Retinal pigment epithelial cell (primary cell): ENCODE measurements at regions not wholly inside any gene's neighbourhood (a gene's known extent, or its start where the extent isn't known, plus 50 kb on each side); places are given as distances from the start of the nearest gene placed in this dataset.

Source experiments
- DNase-seq: peaks from one replicate; pipeline ENCODE4 v3.0.0-alpha.2; 2010; ENCODE audit warnings: low read depth
- H3K4me3 ChIP-seq: 2 replicates; pipeline ENCODE4 v1.5.1; 2011; ENCODE audit warnings: mild to moderate bottlenecking, low read length, control low read depth, moderate library complexity
- TF ChIP-seq, protein P1 (sequence below): conservative IDR thresholded peaks from 2 replicates; pipeline ENCODE4 v1.5.1; 2011; ENCODE audit warnings: low read depth, low read length, control low read depth, inconsistent platforms

DNA sequence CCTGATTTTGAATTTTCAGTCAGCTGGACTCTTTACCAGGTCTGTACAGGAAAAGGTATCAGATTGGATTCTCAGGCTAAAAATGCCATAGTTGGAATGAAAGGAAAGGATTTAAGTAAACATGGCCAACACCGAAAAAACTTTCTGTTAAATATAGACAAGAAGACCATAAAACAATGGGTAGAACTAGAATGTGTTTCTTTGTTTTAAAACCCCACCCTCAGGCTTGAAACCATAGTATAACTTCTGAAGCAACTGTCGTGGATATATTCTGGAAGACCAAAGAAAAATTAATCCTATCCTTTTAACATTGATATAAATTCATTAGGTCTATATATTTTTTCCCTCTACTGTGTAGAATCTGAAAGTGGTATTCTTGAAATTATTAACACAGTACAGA is 118.6 kb upstream of the HAPLN1 start:
- DNase-seq, result no peak
- TF ChIP-seq, protein P1, sequence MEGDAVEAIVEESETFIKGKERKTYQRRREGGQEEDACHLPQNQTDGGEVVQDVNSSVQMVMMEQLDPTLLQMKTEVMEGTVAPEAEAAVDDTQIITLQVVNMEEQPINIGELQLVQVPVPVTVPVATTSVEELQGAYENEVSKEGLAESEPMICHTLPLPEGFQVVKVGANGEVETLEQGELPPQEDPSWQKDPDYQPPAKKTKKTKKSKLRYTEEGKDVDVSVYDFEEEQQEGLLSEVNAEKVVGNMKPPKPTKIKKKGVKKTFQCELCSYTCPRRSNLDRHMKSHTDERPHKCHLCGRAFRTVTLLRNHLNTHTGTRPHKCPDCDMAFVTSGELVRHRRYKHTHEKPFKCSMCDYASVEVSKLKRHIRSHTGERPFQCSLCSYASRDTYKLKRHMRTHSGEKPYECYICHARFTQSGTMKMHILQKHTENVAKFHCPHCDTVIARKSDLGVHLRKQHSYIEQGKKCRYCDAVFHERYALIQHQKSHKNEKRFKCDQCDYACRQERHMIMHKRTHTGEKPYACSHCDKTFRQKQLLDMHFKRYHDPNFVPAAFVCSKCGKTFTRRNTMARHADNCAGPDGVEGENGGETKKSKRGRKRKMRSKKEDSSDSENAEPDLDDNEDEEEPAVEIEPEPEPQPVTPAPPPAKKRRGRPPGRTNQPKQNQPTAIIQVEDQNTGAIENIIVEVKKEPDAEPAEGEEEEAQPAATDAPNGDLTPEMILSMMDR, result no peak
- no peak overlapping the region for H3K4me3 ChIP-seq

DNA sequence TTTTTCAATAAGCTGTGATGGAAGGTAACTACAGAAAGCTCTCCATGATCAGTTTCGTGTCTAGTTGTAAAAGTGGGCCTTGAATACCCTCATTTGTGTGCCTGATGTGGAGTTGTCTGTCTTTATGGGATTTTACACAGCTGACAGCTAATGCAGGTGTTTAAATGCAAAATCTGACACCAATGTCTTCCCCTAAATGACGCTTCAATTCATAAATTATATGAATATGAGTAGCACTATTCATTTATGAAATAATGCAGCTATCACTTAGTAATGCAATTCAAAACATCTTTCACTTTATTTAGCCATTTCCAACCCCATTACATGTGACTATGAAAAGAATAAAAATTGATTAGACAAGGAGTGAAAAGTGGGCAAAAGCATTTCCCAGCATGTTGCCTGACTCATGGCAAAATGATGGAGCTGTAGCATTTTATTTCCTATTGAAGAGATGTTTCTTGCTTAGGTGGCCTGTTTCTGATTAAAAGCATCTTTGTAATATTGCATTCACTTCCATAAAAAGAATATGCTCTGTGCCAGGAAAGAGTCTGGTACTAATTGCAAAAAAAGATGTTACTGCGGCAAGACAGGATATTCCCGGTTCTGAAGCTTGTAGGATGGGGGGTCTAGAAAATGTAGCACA is 116.7 kb upstream of the HAPLN1 start:
- TF ChIP-seq, protein P1, result no peak
- H3K4me3 ChIP-seq, result no peak overlapping the region
- no peak for DNase-seq

DNA sequence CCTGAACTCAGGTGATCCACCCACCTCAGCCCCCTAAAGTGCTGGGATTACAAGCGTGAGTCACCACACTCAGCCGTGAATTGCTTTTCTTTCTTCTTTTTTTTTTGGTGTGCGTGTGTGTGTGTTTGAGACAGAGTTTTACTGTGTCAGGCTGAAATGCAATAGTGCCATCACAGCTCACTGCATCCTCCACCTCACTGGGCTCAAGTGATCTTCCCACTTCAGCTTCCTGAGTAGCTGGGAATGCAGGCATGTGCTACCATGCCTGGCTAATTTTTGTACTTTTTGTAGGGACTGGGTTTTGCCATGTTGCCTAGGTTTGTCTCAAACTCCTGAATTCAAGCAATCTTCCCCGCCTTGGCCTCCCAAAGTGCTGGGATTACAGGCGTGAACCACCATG is 113.7 kb upstream of the HAPLN1 start:
- H3K4me3 ChIP-seq, result no peak overlapping the region
- no peak for DNase-seq
- TF ChIP-seq, protein P1, result no peak

DNA sequence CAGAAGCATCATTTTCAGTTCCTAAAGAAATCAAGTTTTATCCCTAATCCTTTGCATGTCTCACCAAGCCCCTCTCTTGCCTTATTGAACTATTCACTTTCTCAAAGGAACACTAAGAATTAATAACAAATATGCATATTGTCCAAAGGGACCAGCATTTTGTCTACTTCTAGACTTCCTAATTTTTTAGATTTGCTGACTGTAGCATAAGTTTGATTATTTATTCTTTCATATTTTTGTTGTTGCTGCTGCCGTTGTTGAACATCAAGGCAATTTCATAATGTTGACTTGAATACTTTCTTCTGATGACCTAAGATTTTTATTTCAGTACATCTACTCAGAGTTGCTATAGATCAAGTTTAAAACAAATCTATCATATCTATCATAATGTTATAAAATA is 111.2 kb upstream of the HAPLN1 start:
- H3K4me3 ChIP-seq, result no peak overlapping the region
- TF ChIP-seq, protein P1, result no peak
- DNase-seq, result no peak

DNA sequence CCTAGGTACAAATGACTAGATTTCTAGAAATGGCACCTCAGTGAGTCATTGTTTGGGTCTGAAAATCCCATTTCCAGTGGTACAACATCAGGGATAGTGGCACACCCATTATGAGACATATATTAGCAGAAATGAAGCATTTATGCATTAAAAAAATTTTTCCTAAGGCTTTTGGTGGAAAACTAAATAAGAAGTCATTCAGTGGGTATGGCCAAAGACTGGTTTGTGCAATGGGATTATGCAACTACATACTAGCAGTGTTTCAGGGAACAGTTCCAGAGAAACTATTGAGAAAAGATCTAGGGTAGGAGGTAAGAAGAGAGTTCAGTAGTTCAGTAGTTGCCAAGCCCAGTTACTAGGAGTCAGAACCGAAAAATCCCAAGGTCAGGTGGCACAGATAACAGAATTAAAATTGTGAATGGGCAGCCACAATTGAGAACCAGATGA is 106.5 kb upstream of the HAPLN1 start:
- DNase-seq, result no peak
- no peak overlapping the region for H3K4me3 ChIP-seq
- TF ChIP-seq, protein P1, result no peak

DNA sequence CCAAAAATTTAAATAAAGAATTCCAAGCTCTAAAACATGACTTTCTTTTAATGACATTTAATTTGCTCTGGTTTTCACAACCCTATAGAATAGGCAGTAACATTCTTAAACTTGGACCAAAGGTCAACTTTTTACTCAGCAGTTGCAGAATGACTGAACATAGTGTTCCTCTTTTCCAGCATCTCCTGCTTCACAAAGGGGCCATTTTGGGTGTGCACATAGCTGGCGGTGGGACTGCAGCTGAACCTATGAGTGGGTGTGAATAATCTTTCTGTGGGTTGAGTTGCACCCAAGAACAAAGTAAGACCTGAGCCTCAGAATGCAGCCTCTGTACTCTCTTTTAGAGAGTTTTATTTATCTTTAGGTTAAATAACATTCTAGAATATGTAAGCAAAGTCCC is 96.9 kb upstream of the HAPLN1 start:
- H3K4me3 ChIP-seq, result no peak overlapping the region
- DNase-seq, result no peak
- TF ChIP-seq, protein P1, result no peak

DNA sequence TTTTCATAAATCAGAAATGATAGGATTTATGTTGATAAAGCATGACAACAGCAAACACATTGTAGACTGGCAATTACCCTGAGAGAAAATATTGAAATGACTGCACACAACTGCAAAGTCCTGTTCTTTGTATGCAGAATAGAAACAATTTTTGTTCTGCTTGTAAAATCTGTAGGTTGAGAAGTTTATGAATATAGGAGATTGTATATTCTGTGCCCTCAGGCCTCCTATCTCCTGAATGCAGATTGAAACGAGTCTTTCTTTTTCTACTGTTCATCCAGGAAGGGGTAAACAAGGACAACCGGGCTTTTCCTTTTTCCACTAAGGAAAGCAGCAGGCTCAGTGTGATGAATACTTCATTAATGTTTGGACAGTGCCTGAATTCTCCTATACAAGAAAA is 95.0 kb upstream of the HAPLN1 start:
- no peak for DNase-seq
- H3K4me3 ChIP-seq, result no peak overlapping the region
- TF ChIP-seq, protein P1, result no peak
